Neural cell (in vitro differentiated cells): ENCODE measurements at regions not wholly inside any gene's neighbourhood (a gene's known extent, or its start where the extent isn't known, plus 50 kb on each side); places are given as distances from the start of the nearest gene placed in this dataset.
"Not testable (repeated sequence)": the region's sequence is repeated elsewhere in the genome, so short reads cannot be mapped to it uniquely, and the experiment has no call there.

Experiments used
- EP300 ChIP-seq: fragments of 450-650 bp; conservative IDR thresholded peaks from 2 replicates; pipeline ENCODE4 v1.6.1; 2014; ENCODE audit warnings: antibody characterized with exemption, mild to moderate bottlenecking, moderate library complexity; ENCODE audit not compliant: poor library complexity, severe bottlenecking
- EZH2 ChIP-seq: fragments of 200-600, 300-800 bp; shearing (Covaris generic), sonication (generic); IDR thresholded peaks from 2 replicates; pipeline ENCODE4 v1.6.1; 2014; ENCODE audit warnings: antibody characterized with exemption, low read length, borderline replicate concordance, mild to moderate bottlenecking; ENCODE audit not compliant: insufficient read depth, poor library complexity, severe bottlenecking
- POLR2AphosphoS5 ChIP-seq: IDR thresholded peaks from 2 replicates; pipeline ENCODE4 v1.6.1; 2012
- RAD21 ChIP-seq: fragments of 450-650 bp; conservative IDR thresholded peaks from 2 replicates; pipeline ENCODE4 v1.6.1; 2014; ENCODE audit warnings: antibody characterized with exemption, mild to moderate bottlenecking, moderate library complexity
- TF ChIP-seq, protein P1 (sequence below): fragments of 450-650 bp; IDR thresholded peaks from 2 replicates; pipeline ENCODE4 v1.5.1; 2014; ENCODE audit warnings: antibody characterized with exemption, mild to moderate bottlenecking, moderate library complexity; ENCODE audit not compliant: poor library complexity, severe bottlenecking
- TF ChIP-seq, protein P2 (sequence below): IDR thresholded peaks from 2 replicates; pipeline ENCODE4 v1.6.1; 2012; ENCODE audit warnings: borderline replicate concordance

- TF ChIP-seq, protein P1, sequence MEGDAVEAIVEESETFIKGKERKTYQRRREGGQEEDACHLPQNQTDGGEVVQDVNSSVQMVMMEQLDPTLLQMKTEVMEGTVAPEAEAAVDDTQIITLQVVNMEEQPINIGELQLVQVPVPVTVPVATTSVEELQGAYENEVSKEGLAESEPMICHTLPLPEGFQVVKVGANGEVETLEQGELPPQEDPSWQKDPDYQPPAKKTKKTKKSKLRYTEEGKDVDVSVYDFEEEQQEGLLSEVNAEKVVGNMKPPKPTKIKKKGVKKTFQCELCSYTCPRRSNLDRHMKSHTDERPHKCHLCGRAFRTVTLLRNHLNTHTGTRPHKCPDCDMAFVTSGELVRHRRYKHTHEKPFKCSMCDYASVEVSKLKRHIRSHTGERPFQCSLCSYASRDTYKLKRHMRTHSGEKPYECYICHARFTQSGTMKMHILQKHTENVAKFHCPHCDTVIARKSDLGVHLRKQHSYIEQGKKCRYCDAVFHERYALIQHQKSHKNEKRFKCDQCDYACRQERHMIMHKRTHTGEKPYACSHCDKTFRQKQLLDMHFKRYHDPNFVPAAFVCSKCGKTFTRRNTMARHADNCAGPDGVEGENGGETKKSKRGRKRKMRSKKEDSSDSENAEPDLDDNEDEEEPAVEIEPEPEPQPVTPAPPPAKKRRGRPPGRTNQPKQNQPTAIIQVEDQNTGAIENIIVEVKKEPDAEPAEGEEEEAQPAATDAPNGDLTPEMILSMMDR, result not testable (repeated sequence)
- TF ChIP-seq, protein P2, sequence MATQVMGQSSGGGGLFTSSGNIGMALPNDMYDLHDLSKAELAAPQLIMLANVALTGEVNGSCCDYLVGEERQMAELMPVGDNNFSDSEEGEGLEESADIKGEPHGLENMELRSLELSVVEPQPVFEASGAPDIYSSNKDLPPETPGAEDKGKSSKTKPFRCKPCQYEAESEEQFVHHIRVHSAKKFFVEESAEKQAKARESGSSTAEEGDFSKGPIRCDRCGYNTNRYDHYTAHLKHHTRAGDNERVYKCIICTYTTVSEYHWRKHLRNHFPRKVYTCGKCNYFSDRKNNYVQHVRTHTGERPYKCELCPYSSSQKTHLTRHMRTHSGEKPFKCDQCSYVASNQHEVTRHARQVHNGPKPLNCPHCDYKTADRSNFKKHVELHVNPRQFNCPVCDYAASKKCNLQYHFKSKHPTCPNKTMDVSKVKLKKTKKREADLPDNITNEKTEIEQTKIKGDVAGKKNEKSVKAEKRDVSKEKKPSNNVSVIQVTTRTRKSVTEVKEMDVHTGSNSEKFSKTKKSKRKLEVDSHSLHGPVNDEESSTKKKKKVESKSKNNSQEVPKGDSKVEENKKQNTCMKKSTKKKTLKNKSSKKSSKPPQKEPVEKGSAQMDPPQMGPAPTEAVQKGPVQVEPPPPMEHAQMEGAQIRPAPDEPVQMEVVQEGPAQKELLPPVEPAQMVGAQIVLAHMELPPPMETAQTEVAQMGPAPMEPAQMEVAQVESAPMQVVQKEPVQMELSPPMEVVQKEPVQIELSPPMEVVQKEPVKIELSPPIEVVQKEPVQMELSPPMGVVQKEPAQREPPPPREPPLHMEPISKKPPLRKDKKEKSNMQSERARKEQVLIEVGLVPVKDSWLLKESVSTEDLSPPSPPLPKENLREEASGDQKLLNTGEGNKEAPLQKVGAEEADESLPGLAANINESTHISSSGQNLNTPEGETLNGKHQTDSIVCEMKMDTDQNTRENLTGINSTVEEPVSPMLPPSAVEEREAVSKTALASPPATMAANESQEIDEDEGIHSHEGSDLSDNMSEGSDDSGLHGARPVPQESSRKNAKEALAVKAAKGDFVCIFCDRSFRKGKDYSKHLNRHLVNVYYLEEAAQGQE, result not testable (repeated sequence)
- not testable (repeated sequence) for TF ChIP-seq EP300, EZH2, POLR2AphosphoS5, RAD21
These were observed 245.0 kb upstream of the CDH2 start for GRCh38 chr18:28421950-28422349.
